HG03108 (cell line): ENCODE measurements at regions not wholly inside any gene's neighbourhood (a gene's known extent, or its start where the extent isn't known, plus 50 kb on each side); places are given as distances from the start of the nearest gene placed in this dataset.
"Not testable (repeated sequence)": the region's sequence is repeated elsewhere in the genome, so short reads cannot be mapped to it uniquely, and the experiment has no call there.

Source experiments
- ATAC-seq: cut with Tn5 transposase; IDR thresholded peaks from one replicate; pipeline ENCODE4 v1.9.1; 2021; ENCODE audit warnings: moderate library complexity; ENCODE audit not compliant: unreplicated experiment

DNA sequence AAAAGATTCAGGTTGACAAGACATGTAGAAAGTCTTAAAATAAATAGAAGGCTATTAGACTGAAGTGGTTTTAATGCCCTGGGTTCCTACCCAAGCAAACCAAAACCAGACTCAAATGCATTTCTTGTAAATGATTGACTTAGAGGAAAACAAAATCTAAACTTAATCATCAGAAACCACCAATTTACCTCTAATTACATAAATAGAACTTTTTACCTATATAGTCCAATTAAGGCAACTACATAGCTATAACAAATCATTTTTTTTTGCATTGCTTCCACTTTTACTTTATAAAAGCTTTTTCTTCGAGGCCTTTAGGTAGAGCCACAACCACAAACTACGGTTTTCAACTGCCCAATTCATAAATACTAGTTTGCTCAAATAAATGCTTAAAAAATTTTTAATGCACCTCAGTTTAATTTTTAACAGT, 231.3 kb upstream of the ARHGEF26 start:
- peak; percentile 56 for ATAC-seq

- no peak for ATAC-seq
Measured at GRCh38 chr3:153892126-153892525, 229.1 kb upstream of the ARHGEF26 start.

DNA sequence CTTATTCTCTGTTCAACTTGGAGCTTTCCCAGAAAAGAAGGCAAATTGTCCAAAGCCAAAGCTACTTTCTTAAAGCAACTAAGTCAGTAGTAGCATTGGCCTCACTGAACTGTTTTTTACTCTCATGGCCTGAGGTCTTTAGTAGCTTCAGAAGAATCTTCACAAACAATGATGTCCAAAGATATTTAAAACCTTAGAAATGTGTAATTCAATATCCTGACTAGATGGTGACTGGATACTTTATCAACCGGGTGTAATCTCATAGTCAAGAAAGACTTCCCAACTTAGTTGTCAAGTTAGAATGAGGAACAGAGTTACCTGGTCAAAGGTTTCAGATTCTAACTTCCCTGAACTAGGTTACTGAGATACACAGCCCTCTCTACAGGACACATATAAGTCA, 226.3 kb upstream of the ARHGEF26 start:
- ATAC-seq, result no peak

GRCh38 chr3:153896197-153896596, 225.0 kb upstream of the ARHGEF26 start:
- no peak for ATAC-seq

DNA sequence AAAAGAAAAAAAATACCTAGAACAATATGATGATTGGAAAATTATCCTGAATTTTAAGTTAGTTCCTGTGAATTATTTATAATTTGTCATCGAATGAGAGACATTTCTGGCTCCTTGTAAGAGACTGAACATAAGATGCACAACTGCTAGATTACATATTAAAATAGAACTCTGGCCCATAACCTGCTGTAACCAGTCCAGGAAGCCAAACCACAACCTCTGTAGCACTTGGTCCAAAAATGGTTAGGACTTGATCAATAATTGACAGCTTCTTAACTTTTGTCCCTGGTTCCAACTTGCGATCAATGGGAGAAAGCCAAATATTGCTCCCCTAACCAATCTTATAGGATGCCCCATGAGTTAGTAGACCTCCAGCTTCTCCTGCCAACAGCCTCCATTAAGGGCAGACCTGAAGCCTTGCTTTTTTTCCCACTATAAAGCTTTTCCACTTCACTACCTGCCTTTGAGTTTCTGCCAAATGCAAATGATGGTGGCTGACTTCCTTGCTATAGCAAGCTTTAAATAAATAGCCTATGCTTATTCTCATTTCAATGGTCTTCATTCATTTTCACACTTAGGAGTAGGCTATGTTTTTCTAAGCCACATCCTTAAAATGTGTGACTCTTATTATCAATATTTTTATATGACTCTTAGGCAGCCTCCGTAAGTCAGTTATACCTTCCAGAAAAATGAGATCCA, 224.0 kb upstream of the ARHGEF26 start:
- ATAC-seq, result peak; percentile 89

DNA sequence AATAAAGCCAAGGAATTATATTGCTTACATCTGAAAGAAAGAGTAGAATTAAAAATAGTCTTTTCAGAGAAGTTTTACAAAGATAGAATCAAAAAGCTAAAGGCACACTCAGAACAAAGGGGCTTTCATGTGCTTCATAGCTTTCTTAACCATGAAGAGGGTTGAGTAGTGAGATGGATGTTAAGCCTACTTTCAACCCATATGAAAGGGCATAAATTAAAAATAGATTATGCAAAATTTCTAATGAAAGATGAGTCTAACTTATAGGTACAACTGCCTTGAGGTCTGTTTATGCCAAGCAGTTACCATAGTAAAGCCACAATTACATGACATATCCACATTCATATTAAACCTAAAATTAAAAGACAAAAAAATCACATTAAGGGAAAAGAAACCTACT, 223.3 kb upstream of the ARHGEF26 start:
- ATAC-seq, result peak; percentile 70

GRCh38 chr3:153901152-153901551, 220.0 kb upstream of the ARHGEF26 start:
- ATAC-seq, result no peak

DNA sequence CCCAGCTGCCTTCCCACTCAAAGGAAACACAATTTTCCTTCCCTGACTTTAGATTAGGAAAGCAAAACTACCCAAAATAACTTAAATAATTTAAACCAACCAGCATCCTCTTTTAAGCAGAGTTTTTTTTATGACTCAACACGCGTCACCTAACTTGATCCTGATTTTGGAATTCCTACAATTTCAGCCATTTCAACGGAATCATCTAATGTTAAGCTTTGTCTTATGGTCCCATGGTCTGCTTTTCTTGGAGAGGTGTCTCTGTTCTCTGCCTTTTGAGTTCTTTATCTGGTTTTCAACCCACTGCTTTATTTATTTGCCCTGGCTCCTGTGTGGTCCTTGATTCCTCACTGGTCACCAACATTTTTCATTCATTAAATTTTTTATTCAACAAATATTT, 219.2 kb upstream of the ARHGEF26 start:
- no peak for ATAC-seq

DNA sequence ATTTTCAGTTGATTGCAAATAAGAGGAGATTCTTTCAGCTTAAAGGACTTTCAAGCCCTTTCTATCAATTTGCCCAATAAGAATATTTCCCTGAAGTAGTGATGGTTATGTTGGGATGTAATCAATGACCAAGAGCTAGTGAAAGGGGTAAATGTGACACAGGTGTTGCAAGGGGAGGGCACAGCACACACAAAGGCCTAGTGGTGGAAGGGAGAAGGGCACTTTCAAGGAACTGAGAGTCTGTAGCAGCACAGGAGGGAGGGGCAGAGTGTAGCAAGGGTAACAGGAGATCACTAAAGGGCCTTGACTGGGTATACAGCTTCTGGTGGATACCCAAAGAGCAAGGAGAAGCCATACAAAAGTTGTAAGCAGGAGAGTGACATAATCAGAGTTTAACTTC, 217.8 kb upstream of the ARHGEF26 start:
- no peak for ATAC-seq

DNA sequence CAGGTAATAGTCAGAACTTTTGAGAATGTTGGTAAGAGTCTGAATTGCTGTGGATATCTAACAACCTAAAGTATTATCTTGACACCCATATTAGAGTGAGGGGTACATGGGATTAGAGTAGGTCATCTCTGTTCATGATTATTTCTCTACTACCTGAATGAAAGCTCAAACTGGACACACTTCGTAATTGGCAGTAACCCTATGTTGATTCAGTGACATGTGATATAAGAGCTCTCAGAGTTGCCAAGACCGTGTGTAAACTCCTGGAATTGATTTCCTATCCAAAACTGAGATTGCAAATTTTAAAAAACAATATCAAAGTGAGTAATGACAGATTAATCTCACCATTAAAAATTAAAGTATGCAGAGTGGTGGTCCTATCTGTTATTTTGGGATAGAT, 214.8 kb upstream of the ARHGEF26 start:
- ATAC-seq, result no peak

GRCh38 chr3:153910387-153910786, 210.8 kb upstream of the ARHGEF26 start:
- ATAC-seq, result no peak

- no peak for ATAC-seq
Measured at GRCh38 chr3:153911116-153911515, 210.1 kb upstream of the ARHGEF26 start.

GRCh38 chr3:153919773-153920172, 201.4 kb upstream of the ARHGEF26 start:
- ATAC-seq, result no peak

DNA sequence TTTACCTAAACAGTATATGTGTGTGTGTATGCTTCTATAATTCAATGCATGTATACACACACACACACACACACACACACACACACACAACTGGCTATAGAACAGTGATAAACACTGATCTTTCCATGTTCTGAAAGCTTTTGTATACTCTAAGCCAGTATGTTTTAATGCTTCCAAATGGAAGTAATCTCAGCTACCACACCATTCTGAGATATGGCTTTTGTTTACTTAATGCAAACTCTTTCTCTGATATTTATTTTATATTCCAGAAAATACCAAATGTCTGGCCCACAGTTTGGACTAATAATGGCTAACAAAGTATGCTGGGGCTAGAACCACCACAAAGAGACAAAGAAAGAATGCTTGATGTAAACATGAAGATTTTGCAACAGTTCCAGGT, 199.4 kb upstream of the ARHGEF26 start:
- no peak for ATAC-seq

DNA sequence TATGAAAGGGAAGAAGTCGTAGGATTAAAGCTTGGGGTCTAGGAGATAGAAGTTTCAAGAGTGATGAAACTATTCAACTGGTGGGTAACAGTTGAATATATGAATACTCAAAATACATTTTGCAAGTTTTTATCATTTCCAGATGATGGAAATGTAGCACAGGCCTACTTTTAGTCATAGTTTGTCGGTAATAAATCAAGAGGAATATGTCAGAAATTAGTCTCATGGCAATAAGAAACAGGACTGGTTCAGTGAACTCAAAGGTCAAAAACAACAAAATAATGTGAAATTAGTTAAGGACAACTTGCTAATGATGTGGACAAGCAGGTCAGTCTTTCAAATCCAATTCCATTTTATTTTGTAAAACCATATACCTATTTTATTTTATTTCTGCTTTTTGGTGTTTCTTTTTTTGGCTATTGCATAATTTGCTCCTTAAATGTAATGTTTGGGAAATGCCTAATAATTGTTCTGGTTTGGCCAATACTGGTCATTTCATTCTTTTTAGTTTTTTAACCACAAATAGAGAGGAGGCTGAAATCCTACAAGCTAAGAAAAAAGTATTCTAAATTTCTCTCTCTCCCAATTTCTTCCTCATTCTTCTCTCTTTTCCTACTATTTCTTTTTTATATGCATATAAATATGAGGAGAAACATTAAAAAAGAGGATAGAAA, 195.2 kb upstream of the ARHGEF26 start:
- ATAC-seq, result no peak

- ATAC-seq, result no peak
Measured at GRCh38 chr3:153927107-153927506, 194.1 kb upstream of the ARHGEF26 start.

DNA sequence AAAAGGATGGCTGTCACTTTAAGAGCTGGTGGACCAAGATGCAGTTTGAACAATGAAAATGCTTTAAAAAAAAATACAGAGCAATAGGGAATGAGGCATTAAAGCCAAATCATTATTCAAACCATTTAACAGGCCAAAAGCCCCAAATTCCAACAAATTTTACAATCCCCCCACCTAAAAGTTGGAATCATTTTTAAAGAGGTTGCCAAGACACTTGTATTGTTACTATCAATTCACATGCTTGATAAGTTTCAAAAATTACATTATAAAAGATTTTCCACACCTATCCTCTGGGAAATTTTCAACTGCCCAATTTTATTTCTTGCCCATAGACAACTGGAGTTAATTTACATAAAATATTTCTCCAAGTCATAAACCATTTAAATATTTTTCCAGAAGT, 192.3 kb upstream of the ARHGEF26 start:
- no peak for ATAC-seq

DNA sequence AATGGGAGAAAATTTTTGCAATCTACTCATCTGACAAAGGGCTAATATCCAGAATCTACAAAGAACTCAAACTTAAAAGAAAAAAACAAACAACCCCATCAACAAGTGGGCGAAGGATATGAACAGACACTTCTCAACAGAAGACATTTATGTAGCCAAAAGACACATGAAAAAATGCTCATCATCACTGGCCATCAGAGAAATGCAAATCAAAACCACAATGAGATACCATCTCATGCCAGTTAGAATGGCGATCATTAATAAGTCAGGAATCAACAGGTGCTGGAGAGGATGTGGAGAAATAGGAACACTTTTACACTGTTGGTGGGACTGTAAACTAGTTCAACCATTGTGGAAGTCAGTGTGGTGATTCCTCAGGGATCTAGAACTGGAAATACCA, 187.7 kb upstream of the ARHGEF26 start:
- ATAC-seq, result not testable (repeated sequence)

GRCh38 chr3:153944084-153944483, 177.1 kb upstream of the ARHGEF26 start:
- no peak for ATAC-seq

- no peak for ATAC-seq
Measured at GRCh38 chr3:153951276-153951675, 169.9 kb upstream of the ARHGEF26 start.

- ATAC-seq, result no peak
Measured at GRCh38 chr3:153952091-153952490, 169.1 kb upstream of the ARHGEF26 start.

- no peak for ATAC-seq
Measured at GRCh38 chr3:153956613-153957012, 164.6 kb upstream of the ARHGEF26 start.

GRCh38 chr3:153957421-153957820, 163.8 kb upstream of the ARHGEF26 start:
- no peak for ATAC-seq
